H1 (cell line): ENCODE measurements at regions not wholly inside any gene's neighbourhood (a gene's known extent, or its start where the extent isn't known, plus 50 kb on each side); places are given as distances from the start of the nearest gene placed in this dataset.
A peak's percentile ranks its signal among the peaks of the same experiment; 100 is the strongest.
"Not testable (repeated sequence)": the region's sequence is repeated elsewhere in the genome, so short reads cannot be mapped to it uniquely, and the experiment has no call there.

Experiments used
- CTCF ChIA-PET: fragments of 300-600 bp; sonication (Branson Sonifier 250); formaldehyde crosslinking; loops from one replicate; lab custom pipeline; 2021; ENCODE audit not compliant: partially characterized antibody; lab: Charles Lee
- POLR2A ChIA-PET: fragments of 300-600 bp; sonication (Branson Sonifier 250); formaldehyde crosslinking; loops from one replicate; lab custom pipeline; 2021; ENCODE audit warnings: inconsistent platforms; ENCODE audit not compliant: partially characterized antibody; lab: Charles Lee
- DNase-seq, 2 experiments: peaks; one replicate each; pipeline versions ENCODE4 v3.0.0 to v3.0.0-alpha.2; 2010 to 2022; ENCODE audit warnings: low spot score in 2 of 2, low read depth in 1 of 2, mixed read lengths in 1 of 2
- FAIRE-seq: peaks from 2 replicates; lab custom pipeline; 2011; peaks lifted over from hg19 to GRCh38; lab: Jason Lieb, UNC
- H2AFZ ChIP-seq: 2 replicates; pipeline ENCODE4 v1.8.1; 2012; ENCODE audit warnings: low read length, inconsistent platforms
- H2AK5ac ChIP-seq: 2 replicates; pipeline ENCODE4 v1.6.1; 2013; ENCODE audit warnings: low read depth, low read length
- H2BK120ac ChIP-seq: replicated peaks from 2 replicates; pipeline ENCODE3; 2013; ENCODE audit warnings: low read depth, low read length, inconsistent platforms
- H2BK12ac ChIP-seq: 2 replicates; pipeline ENCODE4 v1.6.1; 2013; ENCODE audit warnings: low read depth, low read length
- H2BK15ac ChIP-seq: 2 replicates; pipeline ENCODE4 v1.6.1; 2013; ENCODE audit warnings: low read length
- H2BK20ac ChIP-seq: 2 replicates; pipeline ENCODE4 v1.6.1; 2013; ENCODE audit warnings: low read length
- H2BK5ac ChIP-seq: 2 replicates; pipeline ENCODE4 v1.6.1; 2013; ENCODE audit warnings: low read depth, low read length
- H3K14ac ChIP-seq: 2 replicates; pipeline ENCODE4 v1.6.1; 2013; ENCODE audit warnings: inconsistent platforms; ENCODE audit not compliant: insufficient read length
- H3K18ac ChIP-seq: 2 replicates; pipeline ENCODE4 v1.6.1; 2013; ENCODE audit warnings: low read length; ENCODE audit errors: extremely low read depth
- H3K23ac ChIP-seq: 2 replicates; pipeline ENCODE4 v1.6.1; 2013; ENCODE audit warnings: inconsistent platforms; ENCODE audit not compliant: insufficient read length
- H3K23me2 ChIP-seq: 2 replicates; pipeline ENCODE4 v1.6.1; 2013; ENCODE audit warnings: low read depth, low read length
- H3K27ac ChIP-seq: 2 replicates; pipeline ENCODE4 v1.6.1; 2011; ENCODE audit warnings: low read depth, low read length, inconsistent platforms
- H3K27me3 ChIP-seq, 4 experiments: replicated peaks in 1 of 4; 1 replicate in 1 of 4; 2 replicates in 3 of 4; pipeline versions ENCODE4 v1.6.1 to v1.8.1; 2011 to 2013; ENCODE audit warnings: low read length in 3 of 4, mild to moderate bottlenecking in 3 of 4, inconsistent platforms in 2 of 4, mixed read lengths in 2 of 4, moderate library complexity in 1 of 4; ENCODE audit not compliant: control insufficient read depth in 3 of 4, insufficient read depth in 3 of 4; ENCODE audit errors: extremely low read depth in 1 of 4
- H3K36me3 ChIP-seq, 4 experiments: 2 replicates each; pipeline versions ENCODE4 v1.6.1 to v1.8.1; 2011 to 2013; ENCODE audit warnings: mild to moderate bottlenecking in 4 of 4, low read length in 3 of 4, moderate library complexity in 2 of 4, control low read depth in 1 of 4, inconsistent platforms in 1 of 4; ENCODE audit not compliant: insufficient read depth in 4 of 4, control insufficient read depth in 2 of 4
- H3K4ac ChIP-seq: replicated peaks from 2 replicates; pipeline ENCODE3; 2013; ENCODE audit warnings: low read length, low read depth, mixed read lengths, inconsistent platforms; ENCODE audit not compliant: insufficient read length
- H3K4me1 ChIP-seq, 4 experiments: replicated peaks in 1 of 4; 1 replicate in 1 of 4; 2 replicates in 3 of 4; pipeline versions ENCODE4 v1.6.1 to v1.8.1; 2011 to 2013; ENCODE audit warnings: low read length in 3 of 4, inconsistent platforms in 2 of 4, mixed read lengths in 1 of 4; ENCODE audit not compliant: insufficient read depth in 4 of 4, control insufficient read depth in 3 of 4
- H3K4me2 ChIP-seq, 2 experiments: 2 replicates each; pipeline versions ENCODE4 v1.6.1 to v1.8.1; 2011 to 2013; ENCODE audit warnings: low read depth in 2 of 2, low read length in 2 of 2, control low read depth in 1 of 2, inconsistent platforms in 1 of 2, mild to moderate bottlenecking in 1 of 2; ENCODE audit not compliant: insufficient read depth in 1 of 2
- H3K4me3 ChIP-seq, 4 experiments: fragments of 200-600, 300-600 bp in 1 of 4; sonication (generic), shearing (Covaris generic), sonication (Bioruptor Twin) in 1 of 4; 2 replicates each; pipeline versions ENCODE4 v1.5.1 to v1.8.1; 2011 to 2016; ENCODE audit warnings: low read length in 4 of 4, low read depth in 3 of 4, control low read depth in 2 of 4, inconsistent platforms in 2 of 4, mild to moderate bottlenecking in 2 of 4, mixed read lengths in 1 of 4, moderate library complexity in 1 of 4; ENCODE audit not compliant: insufficient read depth in 2 of 4; ENCODE audit errors: extremely low read depth in 1 of 4
- H3K56ac ChIP-seq: replicated peaks from 2 replicates; pipeline ENCODE3; 2013; ENCODE audit warnings: low read depth, mild to moderate bottlenecking, mixed read lengths, low read length, inconsistent platforms; ENCODE audit not compliant: insufficient read length
- H3K79me1 ChIP-seq: 2 replicates; pipeline ENCODE4 v1.6.1; 2013; ENCODE audit warnings: low read depth, low read length, control low read depth
- H3K79me2 ChIP-seq, 2 experiments: 2 replicates each; pipeline versions ENCODE4 v1.6.1 to v1.8.1; 2012 to 2013; ENCODE audit warnings: low read length in 2 of 2, mild to moderate bottlenecking in 2 of 2, inconsistent platforms in 1 of 2; ENCODE audit not compliant: insufficient read depth in 2 of 2, control insufficient read depth in 1 of 2
- H3K9ac ChIP-seq, 4 experiments: replicated peaks in 1 of 4; 1 replicate in 1 of 4; 2 replicates in 3 of 4; pipeline versions ENCODE4 v1.6.1 to v1.8.1; 2011 to 2013; ENCODE audit warnings: low read depth in 3 of 4, low read length in 3 of 4, control low read depth in 2 of 4, mild to moderate bottlenecking in 2 of 4, moderate library complexity in 2 of 4, inconsistent platforms in 1 of 4; ENCODE audit errors: extremely low read depth in 1 of 4
- H3K9me3 ChIP-seq, 2 experiments: 2 replicates each; pipeline versions ENCODE4 v1.6.1 to v1.8.1; 2012 to 2013; ENCODE audit warnings: mild to moderate bottlenecking in 2 of 2, moderate library complexity in 2 of 2, control low read depth in 1 of 2, inconsistent platforms in 1 of 2, low read depth in 1 of 2, low read length in 1 of 2, mixed read lengths in 1 of 2; ENCODE audit not compliant: insufficient read depth in 2 of 2
- H4K20me1 ChIP-seq, 2 experiments: replicated peaks in 1 of 2; 2 replicates each; pipeline versions ENCODE3 to v1.8.1; 2011 to 2013; ENCODE audit warnings: inconsistent platforms in 2 of 2, low read length in 2 of 2, mild to moderate bottlenecking in 1 of 2; ENCODE audit not compliant: insufficient read depth in 2 of 2, control insufficient read depth in 1 of 2
- H4K5ac ChIP-seq: 2 replicates; pipeline ENCODE4 v1.6.1; 2013; ENCODE audit warnings: low read length, low read depth, mixed read lengths, inconsistent platforms; ENCODE audit not compliant: insufficient read length
- H4K8ac ChIP-seq: 2 replicates; pipeline ENCODE4 v1.8.0; 2013; ENCODE audit warnings: mild to moderate bottlenecking, moderate library complexity, low read length, inconsistent platforms; ENCODE audit not compliant: insufficient read depth; ENCODE audit errors: extremely low read depth
- H4K91ac ChIP-seq: replicated peaks from 2 replicates; pipeline ENCODE3; 2013; ENCODE audit warnings: low read length, mixed read lengths, inconsistent platforms; ENCODE audit not compliant: insufficient read length
- WGBS, 2 experiments: shearing (Covaris generic) in 1 of 2; methylation state at CpG; one replicate each; pipeline versions ENCODE4 v1.1.6 to v1.1.7; 2013 to 2015; ENCODE audit warnings: low lambda C conversion rate in 2 of 2, mixed read lengths in 2 of 2, inconsistent platforms in 1 of 2, low coverage in 1 of 2, missing lambda C conversion rate in 1 of 2; ENCODE audit not compliant: insufficient replicate concordance in 2 of 2, insufficient coverage in 1 of 2, insufficient read length in 1 of 2; ENCODE audit errors: extremely low coverage in 1 of 2, missing lambda C conversion rate in 1 of 2; 5-methylcytosine and 5-hydroxymethylcytosine counted together

DNA sequence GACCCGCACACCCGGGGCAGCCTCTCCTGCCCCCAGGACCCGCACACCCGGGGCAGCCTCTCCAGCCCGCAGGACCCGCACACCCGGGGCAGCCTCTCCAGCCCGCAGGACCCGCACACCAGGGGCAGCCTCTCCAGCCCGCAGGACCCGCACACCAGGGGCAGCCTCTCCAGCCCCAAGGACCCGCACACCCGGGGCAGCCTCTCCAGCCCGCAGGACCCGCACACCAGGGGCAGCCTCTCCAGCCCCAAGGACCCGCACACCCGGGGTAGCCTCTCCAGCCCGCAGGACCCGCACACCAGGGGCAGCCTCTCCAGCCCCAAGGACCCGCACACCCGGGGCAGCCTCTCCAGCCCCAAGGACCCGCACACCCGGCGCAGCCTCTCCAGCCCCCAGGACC is 108.5 kb downstream of the PDGFA start:
- H3K27ac ChIP-seq, H4K5ac ChIP-seq, H3K9me3 ChIP-seq, H2BK20ac ChIP-seq, H2BK5ac ChIP-seq, H4K91ac ChIP-seq, H3K23me2 ChIP-seq, H3K36me3 ChIP-seq, H2AK5ac ChIP-seq, H3K9ac ChIP-seq, POLR2A ChIA-PET, H3K4me1 ChIP-seq, H3K14ac ChIP-seq, H2BK12ac ChIP-seq, H3K79me1 ChIP-seq, H3K4me3 ChIP-seq, FAIRE-seq, H3K27me3 ChIP-seq, H3K4ac ChIP-seq, H3K18ac ChIP-seq, H2AFZ ChIP-seq, H3K4me2 ChIP-seq, H3K56ac ChIP-seq, H4K8ac ChIP-seq, H4K20me1 ChIP-seq, H2BK120ac ChIP-seq, H3K23ac ChIP-seq, H2BK15ac ChIP-seq, H3K79me2 ChIP-seq: not testable (repeated sequence)
- 100% methylated on average over 5 of the region's 24 CpGs; no CpG with 5 or more reads in 1 of the 2 experiments for WGBS, 2 experiments
- CTCF ChIA-PET, result interaction anchor here (0.8 kb wide), 1 partner anchor 1151 kb away, joined by 3 read pairs; no protein-coding TSS in a partner anchor
- peak in 1 of 2 experiments; percentile 42 for DNase-seq
